Gastroesophageal sphincter (tissue), 3 donors: ENCODE measurements at regions not wholly inside any gene's neighbourhood (a gene's known extent, or its start where the extent isn't known, plus 50 kb on each side); places are given as distances from the start of the nearest gene placed in this dataset.

Experiments used
- EP300 ChIP-seq: sonication (generic); formaldehyde crosslinking; IDR thresholded peaks from one replicate; pipeline ENCODE4 v1.6.1; 2017; ENCODE audit warnings: antibody characterized with exemption, mild to moderate bottlenecking
- POLR2A ChIP-seq, 2 donors: fragments of 450-650 bp; IDR thresholded peaks; one replicate each; pipeline ENCODE4 v1.6.1; 2017; ENCODE audit warnings: antibody characterized with exemption in 2 of 2, mild to moderate bottlenecking in 2 of 2, moderate library complexity in 1 of 2
- POLR2AphosphoS5 ChIP-seq: sonication (generic); formaldehyde crosslinking; IDR thresholded peaks from one replicate; pipeline ENCODE4 v1.6.1; 2017; ENCODE audit warnings: antibody characterized with exemption
- TF ChIP-seq, protein P1 (sequence below), 4 experiments: fragments of 200-600 bp in 2 of 4; fragments of 450-650 bp in 2 of 4; sonication (generic) in 1 of 4; IDR thresholded peaks; one replicate each; pipeline ENCODE4 v1.5.1; 2017 to 2019; ENCODE audit warnings: antibody characterized with exemption in 4 of 4, mild to moderate bottlenecking in 2 of 4, moderate library complexity in 2 of 4

DNA sequence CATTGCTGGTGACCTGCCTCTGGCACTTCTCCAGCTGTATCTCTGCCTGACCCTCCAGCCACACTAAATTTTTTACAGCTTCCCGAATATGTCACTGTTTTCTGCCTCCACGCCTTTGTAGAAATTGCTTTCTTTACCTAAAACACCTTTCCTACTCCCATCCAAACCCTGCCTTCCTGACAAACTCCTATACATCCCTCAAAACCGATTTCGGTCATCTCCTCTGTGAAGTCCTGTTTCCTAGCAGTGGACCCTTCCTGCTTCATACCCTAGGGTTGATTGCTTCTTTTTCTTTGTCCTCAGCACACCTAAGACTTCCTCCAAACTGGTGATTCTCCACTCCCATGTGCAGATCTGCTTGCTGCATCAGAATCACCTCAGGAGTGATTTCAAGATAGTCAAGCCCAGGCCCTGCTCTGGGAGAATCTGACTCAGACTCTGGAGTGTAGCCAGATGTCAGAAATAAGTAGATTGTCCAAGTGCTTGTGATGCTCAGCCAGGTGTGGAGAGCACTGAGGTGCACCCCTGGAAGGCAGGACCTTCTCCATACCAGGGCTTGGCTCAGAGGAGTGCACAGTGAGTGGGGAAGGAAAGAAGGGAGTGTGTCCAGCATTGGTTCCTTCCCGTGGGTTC lies 184.2 kb downstream of the COPRS start:
- TF ChIP-seq, protein P1, sequence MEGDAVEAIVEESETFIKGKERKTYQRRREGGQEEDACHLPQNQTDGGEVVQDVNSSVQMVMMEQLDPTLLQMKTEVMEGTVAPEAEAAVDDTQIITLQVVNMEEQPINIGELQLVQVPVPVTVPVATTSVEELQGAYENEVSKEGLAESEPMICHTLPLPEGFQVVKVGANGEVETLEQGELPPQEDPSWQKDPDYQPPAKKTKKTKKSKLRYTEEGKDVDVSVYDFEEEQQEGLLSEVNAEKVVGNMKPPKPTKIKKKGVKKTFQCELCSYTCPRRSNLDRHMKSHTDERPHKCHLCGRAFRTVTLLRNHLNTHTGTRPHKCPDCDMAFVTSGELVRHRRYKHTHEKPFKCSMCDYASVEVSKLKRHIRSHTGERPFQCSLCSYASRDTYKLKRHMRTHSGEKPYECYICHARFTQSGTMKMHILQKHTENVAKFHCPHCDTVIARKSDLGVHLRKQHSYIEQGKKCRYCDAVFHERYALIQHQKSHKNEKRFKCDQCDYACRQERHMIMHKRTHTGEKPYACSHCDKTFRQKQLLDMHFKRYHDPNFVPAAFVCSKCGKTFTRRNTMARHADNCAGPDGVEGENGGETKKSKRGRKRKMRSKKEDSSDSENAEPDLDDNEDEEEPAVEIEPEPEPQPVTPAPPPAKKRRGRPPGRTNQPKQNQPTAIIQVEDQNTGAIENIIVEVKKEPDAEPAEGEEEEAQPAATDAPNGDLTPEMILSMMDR (IDR thresholded peaks at IDR 0.05) = no peak
- TF ChIP-seq POLR2AphosphoS5 (no peak), EP300 (no peak), POLR2A (IDR thresholded peaks at IDR 0.05) (no peak)
